ENCODE measurements at regions not wholly inside any gene's neighbourhood (a gene's known extent, or its start where the extent isn't known, plus 50 kb on each side); places are given as distances from the start of the nearest gene placed in this dataset.

DNA sequence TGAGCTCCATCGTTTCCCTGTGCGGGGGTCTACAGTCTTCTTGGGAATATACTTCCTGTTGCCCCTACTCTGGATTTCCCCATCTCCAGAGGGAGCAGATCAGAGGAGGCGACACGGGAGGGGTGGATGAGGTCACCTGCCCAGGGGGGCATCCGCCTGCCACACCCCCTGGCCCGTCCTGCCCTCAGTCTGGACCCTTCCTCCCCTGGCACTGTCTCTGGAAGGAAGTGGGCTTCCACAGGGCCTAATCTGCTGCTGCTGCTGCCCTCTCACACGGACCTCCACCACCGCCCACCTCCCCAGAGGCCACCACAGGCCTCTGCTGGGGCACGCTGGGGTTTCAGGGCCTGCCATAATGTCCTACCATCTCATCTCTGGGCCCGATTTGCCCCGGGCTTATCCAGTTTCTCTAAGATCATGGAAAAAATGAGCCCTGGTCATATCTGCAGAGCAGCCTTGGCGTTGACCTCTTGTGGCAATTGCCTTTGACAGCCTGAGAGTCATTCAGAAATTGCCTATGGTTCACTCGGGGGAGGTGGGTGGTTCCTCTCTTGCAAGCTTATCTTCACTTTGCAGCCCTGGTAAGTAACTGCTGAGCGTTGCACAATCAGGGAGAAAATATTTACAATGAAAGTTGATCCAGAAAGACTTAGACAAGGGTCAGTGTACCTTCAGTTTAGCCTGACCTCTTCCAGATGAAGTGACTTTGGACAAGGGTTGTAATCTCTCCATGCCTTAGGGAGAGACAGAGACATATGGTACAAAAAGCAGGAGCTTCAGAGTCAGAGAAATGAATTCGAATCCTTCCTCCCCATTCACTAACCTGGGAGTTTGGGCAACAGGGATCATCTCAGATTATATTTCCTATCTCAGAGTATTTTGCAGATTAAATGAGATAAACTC lies 252.4 kb downstream of the TOMM20 start:
- DNase-seq (ENCODE audit: low spot score in 2 of 2, unreplicated experiment in 2 of 2): no peak
- Mint-ChIP-seq H3K4me3 (no peak overlapping the region), H3K27ac (no peak overlapping the region), H3K27me3 (ENCODE audit: low read depth) (no peaks in the 10 kb centered on the region), H3K9me3 (no peaks in the 10 kb centered on the region), H3K36me3 (no peaks in the 10 kb centered on the region), H3K4me1 (peaks cover 12% of the 10 kb centered on the region)
- TF ChIP-seq, protein P1, sequence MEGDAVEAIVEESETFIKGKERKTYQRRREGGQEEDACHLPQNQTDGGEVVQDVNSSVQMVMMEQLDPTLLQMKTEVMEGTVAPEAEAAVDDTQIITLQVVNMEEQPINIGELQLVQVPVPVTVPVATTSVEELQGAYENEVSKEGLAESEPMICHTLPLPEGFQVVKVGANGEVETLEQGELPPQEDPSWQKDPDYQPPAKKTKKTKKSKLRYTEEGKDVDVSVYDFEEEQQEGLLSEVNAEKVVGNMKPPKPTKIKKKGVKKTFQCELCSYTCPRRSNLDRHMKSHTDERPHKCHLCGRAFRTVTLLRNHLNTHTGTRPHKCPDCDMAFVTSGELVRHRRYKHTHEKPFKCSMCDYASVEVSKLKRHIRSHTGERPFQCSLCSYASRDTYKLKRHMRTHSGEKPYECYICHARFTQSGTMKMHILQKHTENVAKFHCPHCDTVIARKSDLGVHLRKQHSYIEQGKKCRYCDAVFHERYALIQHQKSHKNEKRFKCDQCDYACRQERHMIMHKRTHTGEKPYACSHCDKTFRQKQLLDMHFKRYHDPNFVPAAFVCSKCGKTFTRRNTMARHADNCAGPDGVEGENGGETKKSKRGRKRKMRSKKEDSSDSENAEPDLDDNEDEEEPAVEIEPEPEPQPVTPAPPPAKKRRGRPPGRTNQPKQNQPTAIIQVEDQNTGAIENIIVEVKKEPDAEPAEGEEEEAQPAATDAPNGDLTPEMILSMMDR (IDR thresholded peaks at IDR 0.05; ENCODE audit: unreplicated experiment): no peak

DNA sequence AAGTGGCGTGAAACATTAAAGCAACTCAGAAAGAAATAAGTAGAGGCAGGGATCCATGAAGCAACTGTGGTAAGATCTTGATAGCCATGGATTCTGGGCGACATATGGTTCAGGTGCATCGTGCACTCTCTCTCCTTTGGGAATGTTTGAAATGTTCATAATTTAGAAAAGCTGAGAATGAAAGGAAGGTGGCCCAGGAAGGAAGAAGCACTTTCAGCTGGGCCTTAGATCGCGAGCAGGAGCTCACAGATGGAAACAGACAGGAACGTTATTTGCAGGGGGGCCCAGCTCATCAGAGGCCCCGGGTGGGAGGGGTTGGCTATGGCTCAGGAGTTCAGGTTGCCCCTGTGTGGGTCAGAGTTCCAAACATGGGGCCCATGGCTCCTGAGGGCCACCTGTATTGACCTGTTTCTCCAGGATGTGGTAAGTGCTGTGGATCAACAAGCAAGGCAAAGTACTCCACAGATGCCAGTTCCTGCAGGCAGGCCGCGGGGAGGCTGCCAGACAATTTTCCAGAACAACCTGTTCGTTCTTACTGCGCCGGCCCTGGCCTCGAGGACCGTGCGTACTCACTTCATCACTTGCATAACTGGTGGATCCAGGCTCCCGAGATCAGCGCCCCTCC lies 253.2 kb downstream of the TOMM20 start:
- Mint-ChIP-seq H3K27me3 (ENCODE audit: low read depth) (no peaks in the 10 kb centered on the region), H3K4me3 (no peak overlapping the region), H3K36me3 (no peaks in the 10 kb centered on the region), H3K9me3 (no peaks in the 10 kb centered on the region), H3K4me1 (peaks cover 12% of the 10 kb centered on the region), H3K27ac (no peak overlapping the region)
- DNase-seq (ENCODE audit: low spot score in 2 of 2, unreplicated experiment in 2 of 2): no peak
- TF ChIP-seq, protein P1 (IDR thresholded peaks at IDR 0.05; ENCODE audit: unreplicated experiment): no peak

- H3K4me1 Mint-ChIP-seq: peaks cover 12% of the 10 kb centered on the region
- H3K36me3 Mint-ChIP-seq: no peaks in the 10 kb centered on the region
- no peaks in the 10 kb centered on the region for H3K9me3 Mint-ChIP-seq
- no peak for DNase-seq (ENCODE audit: low spot score in 2 of 2, unreplicated experiment in 2 of 2)
- no peaks in the 10 kb centered on the region for H3K27me3 Mint-ChIP-seq (ENCODE audit: low read depth)
- no peak overlapping the region for H3K27ac Mint-ChIP-seq
- TF ChIP-seq, protein P1 (IDR thresholded peaks at IDR 0.05; ENCODE audit: unreplicated experiment): no peak
- no peak overlapping the region for H3K4me3 Mint-ChIP-seq
Measured at GRCh38 chr1:234874291-234875288, 254.0 kb downstream of the TOMM20 start.

DNA sequence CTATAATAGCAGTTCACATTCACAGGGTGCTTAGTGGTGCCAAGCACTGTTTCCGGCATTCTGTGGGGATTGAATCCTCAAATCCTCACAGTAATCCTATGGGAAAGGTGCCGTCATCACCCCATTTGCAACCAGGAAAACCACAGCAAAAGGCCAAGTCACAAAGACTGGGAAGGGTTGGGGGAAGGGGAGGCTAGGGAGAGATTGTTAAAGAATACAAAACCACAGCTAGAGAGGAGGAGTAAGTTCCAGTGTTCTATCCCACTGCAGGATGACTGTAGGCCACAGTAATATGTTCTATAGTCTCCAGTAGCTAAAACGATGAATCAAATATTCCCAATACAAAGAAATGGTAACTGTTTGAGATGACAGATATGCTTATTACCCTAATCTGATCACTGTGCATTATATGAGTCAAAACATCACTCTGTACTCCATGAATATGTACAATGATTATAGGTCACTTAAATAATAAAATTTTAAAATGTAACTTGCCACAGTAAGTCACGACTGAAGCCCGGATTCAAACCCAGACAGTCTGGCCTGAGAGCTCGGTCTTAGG lies 256.8 kb downstream of the TOMM20 start:
- no peak for DNase-seq (ENCODE audit: low spot score in 2 of 2, unreplicated experiment in 2 of 2)
- H3K4me3 Mint-ChIP-seq: no peak overlapping the region
- no peaks in the 10 kb centered on the region for H3K27me3 Mint-ChIP-seq (ENCODE audit: low read depth)
- H3K9me3 Mint-ChIP-seq: no peaks in the 10 kb centered on the region
- peak overlapping the region; percentile 53 for H3K27ac Mint-ChIP-seq
- peaks cover 18% of the 10 kb centered on the region for H3K4me1 Mint-ChIP-seq
- TF ChIP-seq, protein P1 (IDR thresholded peaks at IDR 0.05; ENCODE audit: unreplicated experiment): no peak
- no peaks in the 10 kb centered on the region for H3K36me3 Mint-ChIP-seq

- DNase-seq (ENCODE audit: low spot score in 2 of 2, unreplicated experiment in 2 of 2): no peak
- no peaks in the 10 kb centered on the region for H3K27me3 Mint-ChIP-seq (ENCODE audit: low read depth)
- no peaks in the 10 kb centered on the region for H3K9me3 Mint-ChIP-seq
- H3K4me1 Mint-ChIP-seq: peaks cover 14% of the 10 kb centered on the region
- peak overlapping the region; percentile 31 for H3K27ac Mint-ChIP-seq
- H3K4me3 Mint-ChIP-seq: no peak overlapping the region
- TF ChIP-seq, protein P1 (IDR thresholded peaks at IDR 0.05; ENCODE audit: unreplicated experiment): no peak
- no peaks in the 10 kb centered on the region for H3K36me3 Mint-ChIP-seq
Measured at GRCh38 chr1:234871039-234871709, 257.5 kb downstream of the TOMM20 start.
